ENCODE measurements at regions not wholly inside any gene's neighbourhood (a gene's known extent, or its start where the extent isn't known, plus 50 kb on each side); places are given as distances from the start of the nearest gene placed in this dataset.

- TF ChIP-seq EZH2phosphoT487 (IDR thresholded peaks at IDR 0.05; ENCODE audit: insufficient read depth, low read depth) (no peak), EZH2 (IDR thresholded peaks at IDR 0.05; ENCODE audit: insufficient read depth, poor library complexity, severe bottlenecking) (no peak)
These were observed 143.8 kb downstream of the HAUS1 start for GRCh38 chr18:46247942-46248341.
